HepG2 (cell line): ENCODE measurements at regions not wholly inside any gene's neighbourhood (a gene's known extent, or its start where the extent isn't known, plus 50 kb on each side); places are given as distances from the start of the nearest gene placed in this dataset.

Experiments
- ATAC-seq: fragments of 200-7000 bp; cut with Tn5 transposase; 3 replicates; pipeline ENCODE4 v1.9.1; 2020; ENCODE audit warnings: mild to moderate bottlenecking, moderate library complexity
- BruUV-seq: library from RNA; stranded (reverse); fragments of 400-500 nt; replicated peaks from 2 replicates; lab custom pipeline; 2021; lab: Mats Ljungman, UMichigan
- CTCF ChIA-PET: fragments of 300-600 bp; formaldehyde crosslinking; extraction: SDS; loops from one replicate; lab custom pipeline; 2021; ENCODE audit warnings: low total read pairs, inconsistent platforms, low intra/inter-chr PET ratio; lab: Yijun Ruan, JAX
- POLR2A ChIA-PET: fragments of 350-600 bp; sonication (Branson Sonifier 250); formaldehyde crosslinking; loops from one replicate; lab custom pipeline; 2020; ENCODE audit warnings: antibody characterized with exemption, inconsistent platforms; lab: Yijun Ruan, JAX
- DNase-seq: peaks from one replicate; pipeline ENCODE4 v3.0.0-alpha.2; 2015; ENCODE audit warnings: low spot score
- FAIRE-seq: peaks from 3 replicates; lab custom pipeline; 2011; peaks lifted over from hg19 to GRCh38; lab: Jason Lieb, UNC
- H2AFZ ChIP-seq: one replicate; pipeline ENCODE4 v1.6.1; 2011; ENCODE audit warnings: low read length, inconsistent platforms
- H3K27ac ChIP-seq: fragments of 300-600 bp; 3 replicates; pipeline ENCODE4 v1.8.0; 2011; ENCODE audit warnings: mixed run types, mild to moderate bottlenecking, mixed read lengths, low read length, inconsistent platforms; ENCODE audit not compliant: insufficient read depth; ENCODE audit errors: extremely low read length
- H3K27me3 ChIP-seq, 2 experiments: fragments of 200-600 bp in 1 of 2; 2 replicates in 1 of 2; 3 replicates in 1 of 2; pipeline versions ENCODE4 v1.6.0 to v1.8.0; 2011; ENCODE audit warnings: low read length in 2 of 2, mild to moderate bottlenecking in 2 of 2, moderate library complexity in 2 of 2, inconsistent platforms in 1 of 2; ENCODE audit not compliant: insufficient read depth in 2 of 2, control insufficient read depth in 1 of 2
- H3K36me3 ChIP-seq, 2 experiments: fragments of 200-600 bp in 1 of 2; replicated peaks in 1 of 2; 2 replicates in 1 of 2; 3 replicates in 1 of 2; pipeline versions ENCODE4 v1.5.1 to v1.8.0; 2011; ENCODE audit warnings: low read length in 2 of 2, inconsistent platforms in 1 of 2; ENCODE audit not compliant: insufficient read depth in 2 of 2, control insufficient read depth in 1 of 2
- H3K4me1 ChIP-seq: 2 replicates; pipeline ENCODE4 v1.5.1; 2012; ENCODE audit warnings: low read length, inconsistent platforms; ENCODE audit not compliant: insufficient read depth
- H3K4me2 ChIP-seq: 2 replicates; pipeline ENCODE4 v1.6.0; 2011; ENCODE audit warnings: low read depth, low read length, inconsistent platforms
- H3K4me3 ChIP-seq, 3 experiments: fragments of 200-600 bp in 1 of 3; sonication (generic), shearing (Covaris generic) in 1 of 3; replicated peaks in 1 of 3; 2 replicates each; pipeline ENCODE4 v1.5.1; 2011 to 2016; ENCODE audit warnings: low read length in 3 of 3, inconsistent platforms in 2 of 3, low read depth in 2 of 3, mild to moderate bottlenecking in 2 of 3, control low read depth in 1 of 3, mixed read lengths in 1 of 3; ENCODE audit not compliant: insufficient read depth in 1 of 3
- H3K79me2 ChIP-seq: one replicate; pipeline ENCODE4 v1.6.1; 2011; ENCODE audit warnings: low read length, inconsistent platforms; ENCODE audit not compliant: insufficient read depth
- H3K9ac ChIP-seq: 2 replicates; pipeline ENCODE4 v1.6.0; 2011; ENCODE audit warnings: mild to moderate bottlenecking, low read depth, low read length, inconsistent platforms; ENCODE audit not compliant: insufficient read depth
- H3K9me3 ChIP-seq: 2 replicates; pipeline ENCODE4 v1.5.1; 2012; ENCODE audit warnings: mild to moderate bottlenecking, low read length
- H4K20me1 ChIP-seq: 2 replicates; pipeline ENCODE4 v1.6.0; 2011; ENCODE audit warnings: inconsistent platforms, mild to moderate bottlenecking, low read length, moderate library complexity; ENCODE audit not compliant: insufficient read depth
- AHDC1 ChIP-seq: sonication (generic); formaldehyde crosslinking; IDR thresholded peaks from 2 replicates; pipeline ENCODE4 v1.5.1; 2020; ENCODE audit warnings: mild to moderate bottlenecking, missing genetic modification reagents, borderline replicate concordance
- ASH2L ChIP-seq: fragments of 300-600, 200-600 bp; sonication (generic); IDR thresholded peaks from 2 replicates; pipeline ENCODE4 v1.7.0; 2017; ENCODE audit warnings: low read depth, mild to moderate bottlenecking, moderate library complexity, mixed read lengths, low read length; ENCODE audit not compliant: insufficient read length
- CBFB ChIP-seq: sonication (generic); formaldehyde crosslinking; IDR thresholded peaks from 2 replicates; pipeline ENCODE4 v1.4.0; 2020; ENCODE audit warnings: missing genetic modification reagents
- CCAR2 ChIP-seq: fragments of 200-400 bp; formaldehyde crosslinking; optimal IDR thresholded peaks from 2 replicates; pipeline ENCODE3; 2018; ENCODE audit warnings: low read depth, mild to moderate bottlenecking, low read length, moderate library complexity
- CEBPZ ChIP-seq: IDR thresholded peaks from 2 replicates; pipeline ENCODE4 v1.6.1; 2012; ENCODE audit warnings: low read length, improper control_type of control experiment
- DDIT3 ChIP-seq: sonication (generic); formaldehyde crosslinking; IDR thresholded peaks from 2 replicates; pipeline ENCODE4 v1.4.0; 2020; ENCODE audit warnings: mild to moderate bottlenecking, missing genetic modification reagents
- E2F1 ChIP-seq: sonication (generic); formaldehyde crosslinking; IDR thresholded peaks from 2 replicates; pipeline ENCODE4 v1.5.0; 2020; ENCODE audit warnings: missing genetic modification reagents
- EED ChIP-seq: sonication (generic); formaldehyde crosslinking; IDR thresholded peaks from 2 replicates; pipeline ENCODE4 v1.5.0; 2020; ENCODE audit warnings: mild to moderate bottlenecking, missing genetic modification reagents
- GATAD1 ChIP-seq: IDR thresholded peaks from 2 replicates; pipeline ENCODE4 v1.6.1; 2016; ENCODE audit warnings: missing genetic modification reagents, missing compliant biosample characterization
- HMG20A ChIP-seq: IDR thresholded peaks from 2 replicates; pipeline ENCODE4 v1.6.1; 2016; ENCODE audit warnings: borderline replicate concordance
- KAT7 ChIP-seq: IDR thresholded peaks from 2 replicates; pipeline ENCODE4 v1.6.1; 2018; ENCODE audit warnings: borderline replicate concordance, missing compliant biosample characterization
- ONECUT2 ChIP-seq: sonication (generic); formaldehyde crosslinking; IDR thresholded peaks from 2 replicates; pipeline ENCODE4 v1.4.0; 2020; ENCODE audit warnings: missing genetic modification reagents
- TAF1 ChIP-seq: sonication (generic); formaldehyde crosslinking; IDR thresholded peaks from 2 replicates; pipeline ENCODE4 v1.4.0; 2020; ENCODE audit warnings: missing genetic modification reagents
- ZNF260 ChIP-seq: sonication (generic); formaldehyde crosslinking; IDR thresholded peaks from 2 replicates; pipeline ENCODE4 v1.4.0; 2020; ENCODE audit warnings: missing genetic modification reagents, low read depth, mild to moderate bottlenecking, borderline replicate concordance
- ZNF468 ChIP-seq: sonication (generic); formaldehyde crosslinking; IDR thresholded peaks from 2 replicates; pipeline ENCODE4 v1.8.0; 2022; ENCODE audit warnings: mild to moderate bottlenecking, moderate library complexity, missing genetic modification reagents
- ZNF616 ChIP-seq: sonication (generic); formaldehyde crosslinking; IDR thresholded peaks from 2 replicates; pipeline ENCODE4 v1.5.0; 2020; ENCODE audit warnings: low read depth, mild to moderate bottlenecking, missing genetic modification reagents
- ZNF629 ChIP-seq: sonication (generic); formaldehyde crosslinking; conservative IDR thresholded peaks from 2 replicates; pipeline ENCODE4 v1.5.0; 2020; ENCODE audit warnings: missing genetic modification reagents
- WGBS: methylation state at CpG from one replicate; pipeline ENCODE4 v1.1.6; 2017; ENCODE audit warnings: low lambda C conversion rate; 5-methylcytosine and 5-hydroxymethylcytosine counted together
- in situ Hi-C: cut with HindIII; loops from 2 replicates; pipeline ENCODE4 v1.10.0; 2017; ENCODE audit warnings: low pct_unique_long_range_greater_than_20kb; ENCODE audit not compliant: extremely low pct_ligation_motif_present
- intact Hi-C: fragments of 100-400 bp; cut with micrococcal nuclease; formaldehyde crosslinking; loops from one replicate; pipeline ENCODE4 v1.10.0; 2022; ENCODE audit not compliant: unreplicated experiment

- ChIA-PET CTCF (no interaction called here), POLR2A (no interaction called here)
- WGBS, result 11% methylated on average over 8 of the region's 9 CpGs
- Histone ChIP-seq H3K79me2 (no peaks in the 10 kb centered on the region), H2AFZ (no peak overlapping the region), H3K36me3 (no peaks in the 10 kb centered on the region), H3K27me3 (no peaks in the 10 kb centered on the region), H3K4me2 (no peak overlapping the region), H4K20me1 (no peaks in the 10 kb centered on the region), H3K9ac (no peak overlapping the region), H3K27ac (no peak overlapping the region), H3K9me3 (peaks cover 59% of the 10 kb centered on the region), H3K4me1 (no peaks in the 10 kb centered on the region), H3K4me3 (no peak overlapping the region)
- BruUV-seq, result no TSS peak
- DNase-seq (no peak), FAIRE-seq (no peak), ATAC-seq (no peak)
- in situ Hi-C loops, result no loop called here
- intact Hi-C loops, result no loop called here
- no peak for TF ChIP-seq KAT7 (CRISPR knock-in tag)
- TF ChIP-seq CBFB (CRISPR knock-in tag), result no peak
- no peak for TF ChIP-seq TAF1 (CRISPR knock-in tag)
- TF ChIP-seq HMG20A (CRISPR knock-in tag), result no peak
- TF ChIP-seq GATAD1 (CRISPR knock-in tag), result no peak
- no peak for TF ChIP-seq EED (CRISPR knock-in tag)
- TF ChIP-seq ZNF260 (CRISPR knock-in tag), result no peak
- TF ChIP-seq CEBPZ, result no peak
- no peak for TF ChIP-seq DDIT3
- no peak for TF ChIP-seq AHDC1 (CRISPR knock-in tag)
- TF ChIP-seq ASH2L, result no peak
- TF ChIP-seq ZNF468, result no peak
- no peak for TF ChIP-seq ZNF616 (CRISPR knock-in tag)
- TF ChIP-seq CCAR2, result no peak
- TF ChIP-seq ZNF629 (CRISPR knock-in tag), result no peak
- TF ChIP-seq ONECUT2 (CRISPR knock-in tag), result no peak
- TF ChIP-seq E2F1 (CRISPR knock-in tag), result no peak
These were observed 502.6 kb downstream of the IRX1 start for GRCh38 chr5:4098226-4098625.
